Liver (tissue), 8 donors: ENCODE measurements at regions not wholly inside any gene's neighbourhood (a gene's known extent, or its start where the extent isn't known, plus 50 kb on each side); places are given as distances from the start of the nearest gene placed in this dataset.

ENCODE experiments used
- DNase-seq: peaks from one replicate; pipeline ENCODE4 v3.0.0-alpha.2; 2017; ENCODE audit warnings: low spot score
- H3K27ac ChIP-seq, 2 donors: one replicate each; pipeline ENCODE4 v1.7.0; 2013; ENCODE audit warnings: inconsistent platforms in 2 of 2, low read length in 2 of 2, control low read depth in 1 of 2, low read depth in 1 of 2, mild to moderate bottlenecking in 1 of 2
- H3K27me3 ChIP-seq, 4 donors: one replicate each; pipeline versions ENCODE4 v1.6.1 to v1.7.0; 2013; ENCODE audit warnings: low read length in 3 of 4, inconsistent platforms in 1 of 4, mild to moderate bottlenecking in 1 of 4, moderate library complexity in 1 of 4; ENCODE audit not compliant: control insufficient read depth in 4 of 4, insufficient read depth in 4 of 4
- H3K36me3 ChIP-seq, 4 donors: one replicate each; pipeline versions ENCODE4 v1.6.1 to v1.7.0; 2013; ENCODE audit warnings: low read length in 3 of 4, mild to moderate bottlenecking in 3 of 4, low read depth in 1 of 4, moderate library complexity in 1 of 4; ENCODE audit not compliant: control insufficient read depth in 4 of 4, insufficient read depth in 3 of 4
- H3K4me1 ChIP-seq, 4 donors: one replicate each; pipeline versions ENCODE4 v1.6.1 to v1.7.0; 2013; ENCODE audit warnings: low read length in 3 of 4, mild to moderate bottlenecking in 3 of 4, moderate library complexity in 1 of 4; ENCODE audit not compliant: control insufficient read depth in 4 of 4, insufficient read depth in 4 of 4
- H3K4me3 ChIP-seq, 3 donors: one replicate each; pipeline versions ENCODE4 v1.6.1 to v1.7.0; 2013; ENCODE audit warnings: low read length in 3 of 3, control low read depth in 1 of 3, low read depth in 1 of 3, mild to moderate bottlenecking in 1 of 3
- H3K9ac ChIP-seq, 2 donors: one replicate each; pipeline ENCODE4 v1.7.0; 2013; ENCODE audit warnings: low read length in 2 of 2, mild to moderate bottlenecking in 2 of 2, moderate library complexity in 2 of 2, control low read depth in 1 of 2, low read depth in 1 of 2
- H3K9me3 ChIP-seq, 4 donors: one replicate each; pipeline versions ENCODE4 v1.6.1 to v1.7.0; 2013; ENCODE audit warnings: low read length in 3 of 4; ENCODE audit not compliant: control insufficient read depth in 4 of 4
- EGR1 ChIP-seq, 2 donors: IDR thresholded peaks; 2 replicates each; pipeline ENCODE4 v1.6.1; 2016 to 2018; ENCODE audit warnings: antibody characterized with exemption in 2 of 2, low read depth in 2 of 2
- FOXA1 ChIP-seq: IDR thresholded peaks from 2 replicates; pipeline ENCODE4 v1.6.1; 2016; ENCODE audit warnings: antibody characterized with exemption
- FOXA2 ChIP-seq: IDR thresholded peaks from 2 replicates; pipeline ENCODE4 v1.6.1; 2016; ENCODE audit warnings: antibody characterized with exemption
- HNF4A ChIP-seq, 2 donors: conservative IDR thresholded peaks; 2 replicates each; pipeline ENCODE4 v1.6.1; 2016; ENCODE audit warnings: antibody characterized with exemption in 2 of 2, mild to moderate bottlenecking in 2 of 2
- HNF4G ChIP-seq: IDR thresholded peaks from 2 replicates; pipeline ENCODE4 v1.6.1; 2016; ENCODE audit warnings: antibody characterized with exemption
- JUND ChIP-seq, 2 donors: IDR thresholded peaks; 2 replicates each; pipeline ENCODE4 v1.6.1; 2016; ENCODE audit warnings: antibody characterized with exemption in 2 of 2
- RAD21 ChIP-seq, 2 donors: IDR thresholded peaks; 2 replicates each; pipeline ENCODE4 v1.6.1; 2016; ENCODE audit warnings: antibody characterized with exemption in 2 of 2, mild to moderate bottlenecking in 2 of 2
- RXRA ChIP-seq, 2 donors: IDR thresholded peaks; 2 replicates each; pipeline ENCODE4 v1.6.1; 2017 to 2018; ENCODE audit warnings: antibody characterized with exemption in 2 of 2, mild to moderate bottlenecking in 1 of 2
- SP1 ChIP-seq: IDR thresholded peaks from 2 replicates; pipeline ENCODE4 v1.6.1; 2018; ENCODE audit warnings: antibody characterized with exemption, mild to moderate bottlenecking
- TAF1 ChIP-seq: conservative IDR thresholded peaks from 2 replicates; pipeline ENCODE4 v1.6.1; 2016; ENCODE audit warnings: antibody characterized with exemption, mild to moderate bottlenecking
- YY1 ChIP-seq: IDR thresholded peaks from 2 replicates; pipeline ENCODE4 v1.6.1; 2016; ENCODE audit warnings: antibody characterized with exemption, mild to moderate bottlenecking
- WGBS: extraction: QIAGEN DNeasy Blood & Tissue Kit; methylation state at CpG from one replicate; pipeline ENCODE4 v1.1.7; 2013; 5-methylcytosine and 5-hydroxymethylcytosine counted together
- TF ChIP-seq, protein P1 (sequence below): IDR thresholded peaks from 2 replicates; pipeline ENCODE4 v1.6.1; 2016; ENCODE audit warnings: antibody characterized with exemption
- TF ChIP-seq, protein P2 (sequence below): IDR thresholded peaks from 2 replicates; pipeline ENCODE4 v1.6.1; 2016; ENCODE audit warnings: antibody characterized with exemption, mild to moderate bottlenecking
- TF ChIP-seq, protein P3 (sequence below): IDR thresholded peaks from 2 replicates; pipeline ENCODE4 v1.6.1; 2016; ENCODE audit warnings: antibody characterized with exemption
- TF ChIP-seq, protein P4 (sequence below): fragments of 150-350 bp; IDR thresholded peaks from 2 replicates; pipeline ENCODE4 v1.5.1; 2017; ENCODE audit warnings: improper control_type of control experiment, low read depth, low read length; ENCODE audit not compliant: missing input control
- TF ChIP-seq, protein P5 (sequence below): IDR thresholded peaks from 2 replicates; pipeline ENCODE4 v1.6.1; 2016; ENCODE audit warnings: antibody characterized with exemption
- donor health status: healthy.
- donor health status: healthy.
- donor health status: healthy.
- donor health status: healthy.
- donor health status: healthy.

DNA sequence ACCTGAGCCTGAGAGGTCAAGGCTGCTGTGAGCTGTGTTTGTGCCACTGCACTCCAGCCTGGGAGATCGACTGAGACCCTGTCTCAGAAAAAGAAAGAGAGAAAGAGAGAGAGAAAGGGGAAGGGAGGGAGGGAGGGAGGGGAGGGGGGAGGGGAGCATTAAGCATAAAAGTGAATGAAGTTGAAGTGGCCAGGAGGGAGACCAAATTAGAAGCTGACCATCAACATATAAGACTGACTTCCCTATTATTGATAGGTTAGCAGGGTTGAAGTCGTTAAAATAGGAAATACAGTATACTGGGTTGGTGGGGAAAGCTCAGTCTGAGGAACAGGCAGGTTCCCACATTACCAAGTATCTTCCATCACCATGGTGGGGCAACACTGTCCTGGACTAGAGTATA, 117.1 kb upstream of the MKLN1 start:
- WGBS = 51% methylated on average over 2 of the region's 2 CpGs
- Histone ChIP-seq H3K27me3 (no peaks in the 10 kb centered on the region), H3K4me1 (no peaks in the 10 kb centered on the region), H3K9ac (no peak overlapping the region), H3K36me3 (no peaks in the 10 kb centered on the region), H3K27ac (no peak overlapping the region), H3K9me3 (no peaks in the 10 kb centered on the region), H3K4me3 (no peak overlapping the region)
- DNase-seq = no peak
- TF ChIP-seq HNF4G (no peak), RXRA (IDR thresholded peaks at IDR 0.05) (no peak), YY1 (no peak), TAF1 (no peak), EGR1 (IDR thresholded peaks at IDR 0.05; ENCODE audit: low read depth in 2 of 2) (no peak), SP1 (no peak), RAD21 (IDR thresholded peaks at IDR 0.05) (no peak)
- TF ChIP-seq, protein P1, sequence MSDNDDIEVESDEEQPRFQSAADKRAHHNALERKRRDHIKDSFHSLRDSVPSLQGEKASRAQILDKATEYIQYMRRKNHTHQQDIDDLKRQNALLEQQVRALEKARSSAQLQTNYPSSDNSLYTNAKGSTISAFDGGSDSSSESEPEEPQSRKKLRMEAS = no peak
- TF ChIP-seq, protein P2, sequence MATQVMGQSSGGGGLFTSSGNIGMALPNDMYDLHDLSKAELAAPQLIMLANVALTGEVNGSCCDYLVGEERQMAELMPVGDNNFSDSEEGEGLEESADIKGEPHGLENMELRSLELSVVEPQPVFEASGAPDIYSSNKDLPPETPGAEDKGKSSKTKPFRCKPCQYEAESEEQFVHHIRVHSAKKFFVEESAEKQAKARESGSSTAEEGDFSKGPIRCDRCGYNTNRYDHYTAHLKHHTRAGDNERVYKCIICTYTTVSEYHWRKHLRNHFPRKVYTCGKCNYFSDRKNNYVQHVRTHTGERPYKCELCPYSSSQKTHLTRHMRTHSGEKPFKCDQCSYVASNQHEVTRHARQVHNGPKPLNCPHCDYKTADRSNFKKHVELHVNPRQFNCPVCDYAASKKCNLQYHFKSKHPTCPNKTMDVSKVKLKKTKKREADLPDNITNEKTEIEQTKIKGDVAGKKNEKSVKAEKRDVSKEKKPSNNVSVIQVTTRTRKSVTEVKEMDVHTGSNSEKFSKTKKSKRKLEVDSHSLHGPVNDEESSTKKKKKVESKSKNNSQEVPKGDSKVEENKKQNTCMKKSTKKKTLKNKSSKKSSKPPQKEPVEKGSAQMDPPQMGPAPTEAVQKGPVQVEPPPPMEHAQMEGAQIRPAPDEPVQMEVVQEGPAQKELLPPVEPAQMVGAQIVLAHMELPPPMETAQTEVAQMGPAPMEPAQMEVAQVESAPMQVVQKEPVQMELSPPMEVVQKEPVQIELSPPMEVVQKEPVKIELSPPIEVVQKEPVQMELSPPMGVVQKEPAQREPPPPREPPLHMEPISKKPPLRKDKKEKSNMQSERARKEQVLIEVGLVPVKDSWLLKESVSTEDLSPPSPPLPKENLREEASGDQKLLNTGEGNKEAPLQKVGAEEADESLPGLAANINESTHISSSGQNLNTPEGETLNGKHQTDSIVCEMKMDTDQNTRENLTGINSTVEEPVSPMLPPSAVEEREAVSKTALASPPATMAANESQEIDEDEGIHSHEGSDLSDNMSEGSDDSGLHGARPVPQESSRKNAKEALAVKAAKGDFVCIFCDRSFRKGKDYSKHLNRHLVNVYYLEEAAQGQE = no peak
- TF ChIP-seq, protein P3, sequence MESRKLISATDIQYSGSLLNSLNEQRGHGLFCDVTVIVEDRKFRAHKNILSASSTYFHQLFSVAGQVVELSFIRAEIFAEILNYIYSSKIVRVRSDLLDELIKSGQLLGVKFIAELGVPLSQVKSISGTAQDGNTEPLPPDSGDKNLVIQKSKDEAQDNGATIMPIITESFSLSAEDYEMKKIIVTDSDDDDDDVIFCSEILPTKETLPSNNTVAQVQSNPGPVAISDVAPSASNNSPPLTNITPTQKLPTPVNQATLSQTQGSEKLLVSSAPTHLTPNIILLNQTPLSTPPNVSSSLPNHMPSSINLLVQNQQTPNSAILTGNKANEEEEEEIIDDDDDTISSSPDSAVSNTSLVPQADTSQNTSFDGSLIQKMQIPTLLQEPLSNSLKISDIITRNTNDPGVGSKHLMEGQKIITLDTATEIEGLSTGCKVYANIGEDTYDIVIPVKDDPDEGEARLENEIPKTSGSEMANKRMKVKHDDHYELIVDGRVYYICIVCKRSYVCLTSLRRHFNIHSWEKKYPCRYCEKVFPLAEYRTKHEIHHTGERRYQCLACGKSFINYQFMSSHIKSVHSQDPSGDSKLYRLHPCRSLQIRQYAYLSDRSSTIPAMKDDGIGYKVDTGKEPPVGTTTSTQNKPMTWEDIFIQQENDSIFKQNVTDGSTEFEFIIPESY = no peak

DNA sequence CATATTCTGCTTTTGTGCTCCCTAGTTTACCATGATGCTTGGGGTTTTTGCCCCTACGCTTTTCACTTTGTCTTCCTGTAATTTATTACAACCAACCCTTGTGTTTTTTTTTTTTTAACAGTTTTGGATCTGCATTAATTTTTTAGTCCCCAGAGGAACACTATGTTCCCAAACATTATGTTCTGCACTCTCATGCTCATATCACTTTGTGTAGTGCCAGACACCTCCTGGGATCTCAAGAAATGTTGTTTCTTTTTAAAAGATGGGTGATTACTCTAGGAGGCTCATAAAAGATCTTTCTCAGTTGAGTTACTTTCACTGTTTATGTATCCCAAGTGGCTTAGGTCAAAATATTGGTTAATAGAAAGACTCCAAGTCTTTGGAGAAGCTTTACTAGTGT, 116.2 kb upstream of the MKLN1 start:
- H3K4me3 ChIP-seq = no peak overlapping the region
- H3K36me3 ChIP-seq = no peaks in the 10 kb centered on the region
- no peaks in the 10 kb centered on the region for H3K27me3 ChIP-seq
- no peak overlapping the region for H3K27ac ChIP-seq
- no peak for DNase-seq
- H3K4me1 ChIP-seq = no peaks in the 10 kb centered on the region
- H3K9me3 ChIP-seq = no peaks in the 10 kb centered on the region
- WGBS = 99% methylated on average over 1 of the region's 1 CpG
- TF ChIP-seq HNF4A (conservative IDR thresholded peaks at IDR 0.05) (no peak), SP1 (no peak), RXRA (IDR thresholded peaks at IDR 0.05) (no peak), HNF4G (no peak), TAF1 (no peak), FOXA1 (no peak), RAD21 (IDR thresholded peaks at IDR 0.05) (no peak), EGR1 (IDR thresholded peaks at IDR 0.05; ENCODE audit: low read depth in 2 of 2) (no peak), JUND (IDR thresholded peaks at IDR 0.05) (no peak), FOXA2 (no peak)
- TF ChIP-seq, protein P1 = no peak
- TF ChIP-seq, protein P4, sequence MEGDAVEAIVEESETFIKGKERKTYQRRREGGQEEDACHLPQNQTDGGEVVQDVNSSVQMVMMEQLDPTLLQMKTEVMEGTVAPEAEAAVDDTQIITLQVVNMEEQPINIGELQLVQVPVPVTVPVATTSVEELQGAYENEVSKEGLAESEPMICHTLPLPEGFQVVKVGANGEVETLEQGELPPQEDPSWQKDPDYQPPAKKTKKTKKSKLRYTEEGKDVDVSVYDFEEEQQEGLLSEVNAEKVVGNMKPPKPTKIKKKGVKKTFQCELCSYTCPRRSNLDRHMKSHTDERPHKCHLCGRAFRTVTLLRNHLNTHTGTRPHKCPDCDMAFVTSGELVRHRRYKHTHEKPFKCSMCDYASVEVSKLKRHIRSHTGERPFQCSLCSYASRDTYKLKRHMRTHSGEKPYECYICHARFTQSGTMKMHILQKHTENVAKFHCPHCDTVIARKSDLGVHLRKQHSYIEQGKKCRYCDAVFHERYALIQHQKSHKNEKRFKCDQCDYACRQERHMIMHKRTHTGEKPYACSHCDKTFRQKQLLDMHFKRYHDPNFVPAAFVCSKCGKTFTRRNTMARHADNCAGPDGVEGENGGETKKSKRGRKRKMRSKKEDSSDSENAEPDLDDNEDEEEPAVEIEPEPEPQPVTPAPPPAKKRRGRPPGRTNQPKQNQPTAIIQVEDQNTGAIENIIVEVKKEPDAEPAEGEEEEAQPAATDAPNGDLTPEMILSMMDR = no peak
- TF ChIP-seq, protein P3 = no peak
- TF ChIP-seq, protein P2 = no peak
- TF ChIP-seq, protein P5, sequence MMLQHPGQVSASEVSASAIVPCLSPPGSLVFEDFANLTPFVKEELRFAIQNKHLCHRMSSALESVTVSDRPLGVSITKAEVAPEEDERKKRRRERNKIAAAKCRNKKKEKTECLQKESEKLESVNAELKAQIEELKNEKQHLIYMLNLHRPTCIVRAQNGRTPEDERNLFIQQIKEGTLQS = no peak
- H3K9ac ChIP-seq = no peak overlapping the region
